GM10266 (cell line): ENCODE measurements at regions not wholly inside any gene's neighbourhood (a gene's known extent, or its start where the extent isn't known, plus 50 kb on each side); places are given as distances from the start of the nearest gene placed in this dataset.
"Not testable (repeated sequence)": the region's sequence is repeated elsewhere in the genome, so short reads cannot be mapped to it uniquely, and the experiment has no call there.

Experiments
- DNase-seq: peaks from one replicate; pipeline ENCODE4 v3.0.0; 2012; ENCODE audit errors: extremely low spot score
- TF ChIP-seq, protein P1 (sequence below): IDR thresholded peaks from 2 replicates; pipeline ENCODE4 v1.5.1; 2012; ENCODE audit warnings: mild to moderate bottlenecking, low read depth; ENCODE audit not compliant: control insufficient read depth, insufficient read depth; ENCODE audit errors: missing control alignments

DNA sequence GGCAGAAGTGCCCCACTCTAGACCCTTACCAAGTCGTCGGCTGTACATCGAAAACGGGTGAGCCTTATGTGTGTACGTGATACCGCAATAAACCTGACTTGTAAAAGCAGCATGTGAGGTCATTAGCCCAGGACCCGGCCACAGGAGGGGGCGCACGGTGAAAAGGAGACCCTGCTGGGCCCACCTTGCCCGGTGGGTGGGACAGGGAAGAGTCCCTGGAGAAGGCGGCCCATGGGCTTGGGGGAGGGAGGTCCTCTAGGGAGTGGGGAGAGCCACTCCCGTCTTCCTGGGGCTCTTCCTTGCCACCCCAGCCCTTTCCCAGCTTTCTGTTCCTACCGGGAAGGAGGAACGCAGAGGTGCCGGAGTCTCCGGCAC is 188.8 kb downstream of the NPIPB11 start:
- not testable (repeated sequence) for DNase-seq

DNA sequence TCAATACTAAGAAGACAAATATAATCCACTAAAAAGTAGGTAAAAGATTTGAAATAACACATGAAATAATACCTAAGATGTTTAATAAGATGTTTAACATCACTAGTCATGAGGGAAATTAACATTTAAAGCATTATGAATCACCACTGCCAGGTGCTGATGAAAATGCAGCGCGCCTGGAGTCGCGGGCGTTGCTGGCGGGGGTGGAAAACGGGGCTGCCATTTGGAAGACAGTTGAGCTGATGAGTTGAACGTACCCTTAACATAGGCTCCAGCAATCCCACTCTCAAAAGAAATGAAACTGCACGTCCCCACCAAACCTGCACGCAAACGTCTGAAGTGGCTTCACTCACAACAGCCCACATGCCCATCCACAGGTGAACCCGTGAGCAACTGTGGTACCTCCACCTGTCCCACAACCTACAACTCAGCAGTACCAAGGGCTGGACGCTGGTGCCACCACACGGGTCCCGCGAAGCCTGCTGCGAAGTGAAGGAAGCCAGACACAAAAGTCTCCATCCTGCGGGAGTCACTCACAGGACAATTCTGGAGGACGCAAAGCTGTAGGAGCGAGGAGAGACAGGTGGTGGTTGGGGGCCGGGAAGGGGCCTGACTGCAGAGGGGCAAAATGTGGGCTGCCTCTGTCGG is 189.3 kb downstream of the NPIPB11 start:
- DNase-seq, result not testable (repeated sequence)

DNA sequence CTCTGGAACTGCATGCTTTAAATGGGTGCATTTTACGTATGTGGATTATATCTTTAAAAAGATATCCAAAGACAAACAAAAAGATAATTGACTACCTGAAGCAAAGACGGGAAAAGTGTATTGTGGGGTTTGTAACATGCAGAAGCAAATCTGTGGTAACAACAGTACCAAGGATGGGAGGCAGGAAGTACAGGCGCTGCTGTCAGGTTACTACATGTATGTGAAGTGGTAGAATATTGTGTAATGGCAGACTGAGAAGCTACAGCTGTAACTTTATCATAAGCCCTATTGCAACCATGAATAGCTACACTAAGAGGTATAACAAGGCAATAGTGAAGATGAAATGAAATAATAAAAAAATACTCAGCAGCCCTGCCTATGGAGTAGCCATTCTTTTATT is 192.7 kb downstream of the NPIPB11 start:
- not testable (repeated sequence) for DNase-seq

DNA sequence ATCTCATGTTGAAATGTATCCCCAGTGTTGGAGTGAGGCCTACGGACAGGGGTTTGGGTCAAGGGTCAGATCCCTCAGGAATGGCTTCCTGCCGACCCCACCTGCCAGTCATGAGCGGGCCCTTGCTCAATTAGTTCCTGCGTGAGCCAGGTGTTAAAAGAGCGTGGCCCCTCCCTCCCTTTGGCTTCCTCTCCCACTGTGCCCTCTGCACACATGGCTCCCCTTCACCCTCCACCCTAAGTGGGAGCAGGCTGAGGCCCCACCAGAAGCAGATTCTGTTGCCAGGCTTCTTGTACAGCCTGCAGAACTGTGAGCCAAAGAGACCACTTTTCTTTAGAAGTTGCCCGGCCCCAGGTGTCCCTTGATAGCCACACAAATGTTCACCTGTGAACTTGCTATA is 193.3 kb downstream of the NPIPB11 start:
- DNase-seq, result not testable (repeated sequence)

DNA sequence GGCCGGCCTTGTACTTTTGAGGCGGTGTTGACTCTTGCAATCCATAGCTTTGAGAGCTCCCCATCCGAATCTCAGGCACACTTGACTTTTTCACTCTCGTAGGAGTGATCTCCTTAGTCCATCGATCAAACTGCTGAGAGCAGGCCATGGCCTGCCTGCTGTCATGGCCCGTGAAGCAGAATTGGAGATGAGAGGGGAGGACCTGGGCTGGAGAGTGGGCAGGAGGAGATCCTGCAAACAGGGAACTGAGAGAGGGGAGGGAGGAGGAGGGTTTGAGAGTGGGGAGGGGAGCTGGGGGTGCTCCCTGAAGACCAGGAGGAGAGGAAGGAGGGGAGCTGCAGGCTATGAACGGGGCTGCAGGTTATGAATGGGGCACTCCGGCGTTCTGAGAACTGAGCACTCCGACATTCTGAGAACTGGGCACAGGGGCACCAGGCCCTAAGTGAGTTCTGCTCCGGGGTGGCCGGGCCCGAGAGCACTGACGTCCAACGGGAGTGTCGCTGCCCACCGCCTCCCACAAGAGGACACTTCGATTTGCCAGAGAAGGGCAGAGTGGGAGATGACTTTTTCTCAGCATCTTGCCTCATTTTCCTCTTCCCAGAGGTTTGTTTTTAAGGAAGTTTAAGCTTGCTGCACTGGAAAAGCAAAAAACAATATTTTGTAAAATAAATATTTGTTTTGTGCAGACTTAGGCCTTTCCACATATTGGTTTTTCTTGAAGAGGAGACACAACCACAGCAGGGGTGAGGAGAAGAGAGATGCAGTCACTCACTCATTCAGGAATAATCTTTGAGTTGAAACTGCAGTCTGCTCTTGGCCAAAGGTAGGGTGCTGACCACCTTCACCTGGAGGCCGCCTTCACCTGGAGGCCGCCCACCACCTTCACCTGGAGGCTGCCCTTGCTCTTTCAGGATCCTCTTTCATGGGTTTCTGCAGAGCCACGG is 194.2 kb downstream of the NPIPB11 start:
- not testable (repeated sequence) for DNase-seq

DNA sequence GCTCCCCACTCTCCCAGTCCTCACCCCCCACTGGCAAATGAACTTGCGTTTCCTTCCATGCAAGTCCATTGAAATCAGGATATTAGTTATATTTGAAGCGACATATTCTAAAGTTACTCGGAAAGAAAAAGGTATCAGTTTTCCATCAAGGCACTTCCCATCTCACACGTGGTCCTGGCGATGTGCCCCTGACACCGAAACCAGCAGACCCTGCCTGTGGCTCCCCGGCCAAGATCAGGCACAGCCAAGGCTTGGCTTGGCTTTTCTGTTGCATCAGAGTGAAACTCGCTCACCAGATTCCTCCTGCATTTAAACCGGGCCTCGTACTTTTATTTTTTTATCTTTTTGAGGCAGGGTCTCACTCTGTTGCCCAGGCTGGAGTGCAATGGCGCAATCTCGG is 195.1 kb downstream of the NPIPB11 start:
- not testable (repeated sequence) for DNase-seq

DNA sequence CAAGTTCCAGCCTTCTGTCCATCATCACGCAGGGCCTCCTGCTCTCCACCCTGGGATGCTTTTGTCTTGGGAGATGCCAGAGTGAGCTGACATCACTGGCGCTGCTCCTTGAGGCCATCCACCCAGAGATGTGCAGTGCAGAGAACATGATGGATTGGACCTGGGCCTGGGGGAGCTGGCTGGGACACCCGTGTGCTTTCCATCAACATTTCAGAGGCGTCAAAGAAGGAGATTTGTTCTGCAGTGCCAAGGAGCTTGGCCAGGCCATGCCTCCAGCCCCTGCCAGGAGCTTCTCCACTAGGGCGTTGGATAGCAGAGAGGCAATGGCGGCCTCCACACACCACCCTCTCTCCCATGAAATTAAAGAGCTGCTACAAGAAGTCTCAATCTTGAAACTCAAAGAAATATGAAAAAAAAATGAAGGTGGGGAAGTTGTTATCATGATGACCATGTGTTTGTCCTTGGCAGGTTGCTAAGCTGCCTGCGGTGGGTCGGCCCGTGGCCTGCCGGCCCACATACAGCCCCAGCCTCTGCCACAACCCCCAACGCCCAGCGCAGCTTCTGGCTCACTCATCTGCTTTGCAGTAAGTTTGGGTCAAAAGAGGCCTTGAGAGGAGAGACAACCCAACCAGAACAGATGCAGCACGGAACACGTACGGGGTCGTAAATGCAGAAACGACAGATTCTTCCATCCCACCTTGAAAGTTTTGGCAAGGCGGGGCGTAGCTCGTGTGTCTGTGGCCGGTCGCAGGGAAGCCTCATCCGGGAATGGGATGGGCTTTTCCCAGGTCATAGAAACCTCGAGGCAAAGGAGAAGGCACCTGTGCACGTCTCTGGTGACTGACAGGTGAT is 196.0 kb downstream of the NPIPB11 start:
- DNase-seq, result not testable (repeated sequence)

DNA sequence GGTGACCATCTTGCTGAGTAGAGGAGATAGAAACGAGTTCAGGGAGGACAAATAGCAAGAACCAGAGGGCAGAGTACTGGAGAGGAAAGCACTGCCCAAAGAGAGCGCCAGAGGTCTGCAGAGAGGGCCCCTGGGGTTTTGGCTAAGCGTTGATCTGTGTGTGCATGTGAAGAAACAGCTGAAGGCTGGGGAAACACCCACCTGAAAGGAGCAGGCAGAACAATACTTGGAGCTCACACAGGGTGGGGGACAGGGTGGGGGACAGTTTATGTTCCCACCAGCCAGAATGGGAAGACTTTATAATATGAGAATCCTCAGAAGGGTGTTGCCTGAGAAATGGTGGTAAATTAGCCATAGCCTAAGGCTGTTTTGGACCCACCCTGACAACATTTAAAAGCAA is 200.4 kb downstream of the NPIPB11 start:
- DNase-seq, result not testable (repeated sequence)

DNA sequence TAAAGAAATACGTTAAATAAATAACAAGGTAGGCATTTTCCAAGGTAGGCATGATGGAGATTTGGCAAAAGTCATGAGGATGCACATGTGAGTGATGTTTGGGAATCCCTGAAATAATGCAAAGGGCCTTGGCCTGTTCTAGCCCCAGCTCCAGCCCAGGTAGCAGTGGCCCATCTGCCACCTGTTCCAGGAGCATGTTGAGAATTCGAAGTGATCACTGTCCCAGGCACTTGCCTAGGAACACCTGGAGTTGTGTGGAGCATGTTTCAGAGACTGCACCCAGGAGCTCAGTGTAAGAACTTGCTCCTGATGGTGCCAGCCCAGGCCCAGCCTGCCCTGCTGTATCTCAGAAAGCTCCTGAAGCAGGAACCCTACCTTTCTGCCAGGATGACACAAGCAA is 201.4 kb downstream of the NPIPB11 start:
- DNase-seq, result not testable (repeated sequence)

DNA sequence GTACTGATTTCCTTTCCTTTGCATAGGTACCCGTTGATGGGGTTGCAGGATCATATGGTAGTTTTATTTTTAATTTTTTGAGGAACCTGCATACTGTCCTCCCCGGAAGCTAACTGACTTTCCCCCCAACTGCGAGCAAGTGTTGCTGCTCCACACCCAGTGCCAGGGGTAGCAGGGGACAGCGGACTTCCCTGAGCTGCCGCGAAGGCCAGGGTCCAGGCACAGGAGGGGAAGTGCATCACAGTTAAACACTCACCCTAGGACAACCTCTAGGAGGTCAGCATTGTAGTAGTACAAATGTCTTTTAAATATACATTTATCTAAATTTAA is 201.7 kb downstream of the NPIPB11 start:
- TF ChIP-seq, protein P1, sequence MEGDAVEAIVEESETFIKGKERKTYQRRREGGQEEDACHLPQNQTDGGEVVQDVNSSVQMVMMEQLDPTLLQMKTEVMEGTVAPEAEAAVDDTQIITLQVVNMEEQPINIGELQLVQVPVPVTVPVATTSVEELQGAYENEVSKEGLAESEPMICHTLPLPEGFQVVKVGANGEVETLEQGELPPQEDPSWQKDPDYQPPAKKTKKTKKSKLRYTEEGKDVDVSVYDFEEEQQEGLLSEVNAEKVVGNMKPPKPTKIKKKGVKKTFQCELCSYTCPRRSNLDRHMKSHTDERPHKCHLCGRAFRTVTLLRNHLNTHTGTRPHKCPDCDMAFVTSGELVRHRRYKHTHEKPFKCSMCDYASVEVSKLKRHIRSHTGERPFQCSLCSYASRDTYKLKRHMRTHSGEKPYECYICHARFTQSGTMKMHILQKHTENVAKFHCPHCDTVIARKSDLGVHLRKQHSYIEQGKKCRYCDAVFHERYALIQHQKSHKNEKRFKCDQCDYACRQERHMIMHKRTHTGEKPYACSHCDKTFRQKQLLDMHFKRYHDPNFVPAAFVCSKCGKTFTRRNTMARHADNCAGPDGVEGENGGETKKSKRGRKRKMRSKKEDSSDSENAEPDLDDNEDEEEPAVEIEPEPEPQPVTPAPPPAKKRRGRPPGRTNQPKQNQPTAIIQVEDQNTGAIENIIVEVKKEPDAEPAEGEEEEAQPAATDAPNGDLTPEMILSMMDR, result no peak

DNA sequence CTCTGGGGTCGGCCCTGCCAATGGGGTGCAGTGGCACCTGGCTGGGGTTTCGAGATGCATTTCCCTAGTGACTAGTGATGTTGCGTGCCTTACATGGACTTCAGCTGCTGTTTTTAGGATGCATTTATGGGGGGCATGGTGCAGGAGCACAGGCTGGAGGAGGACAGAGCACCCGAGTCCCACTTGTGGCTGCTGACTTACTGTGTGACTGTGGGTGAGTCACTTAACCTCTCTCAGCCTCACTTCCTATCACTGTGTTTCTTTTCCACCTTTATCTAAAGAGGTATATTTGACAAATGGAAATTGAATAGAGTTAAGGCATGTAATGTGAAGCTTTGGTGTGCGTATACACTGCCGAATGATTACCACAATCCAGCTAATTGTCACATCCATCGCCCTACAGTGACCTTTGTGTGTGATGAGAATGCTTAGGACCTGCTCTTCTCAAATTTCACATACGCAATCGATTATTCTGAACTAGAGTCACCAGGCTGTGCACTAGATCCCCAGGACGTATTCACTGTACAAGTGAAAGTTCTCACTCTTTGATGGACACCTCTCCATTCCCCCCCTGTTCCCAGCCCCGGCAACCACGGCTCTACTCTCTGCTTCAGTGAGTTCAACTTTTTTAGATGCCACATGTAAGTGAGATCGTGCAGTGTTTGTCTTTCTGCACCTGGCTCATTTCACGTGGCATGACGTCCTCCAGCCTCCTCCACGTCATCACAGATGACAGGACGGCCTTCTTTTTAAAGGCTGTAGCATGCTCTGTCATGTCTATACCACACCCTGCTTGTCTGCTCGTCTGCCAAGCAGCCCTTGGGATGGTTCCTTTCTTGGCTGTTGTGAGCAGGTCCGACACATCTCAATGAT is 202.3 kb downstream of the NPIPB11 start:
- not testable (repeated sequence) for DNase-seq

More for the DNA sequence above, 201.7 kb downstream of the NPIPB11 start:
- no peak for DNase-seq

DNA sequence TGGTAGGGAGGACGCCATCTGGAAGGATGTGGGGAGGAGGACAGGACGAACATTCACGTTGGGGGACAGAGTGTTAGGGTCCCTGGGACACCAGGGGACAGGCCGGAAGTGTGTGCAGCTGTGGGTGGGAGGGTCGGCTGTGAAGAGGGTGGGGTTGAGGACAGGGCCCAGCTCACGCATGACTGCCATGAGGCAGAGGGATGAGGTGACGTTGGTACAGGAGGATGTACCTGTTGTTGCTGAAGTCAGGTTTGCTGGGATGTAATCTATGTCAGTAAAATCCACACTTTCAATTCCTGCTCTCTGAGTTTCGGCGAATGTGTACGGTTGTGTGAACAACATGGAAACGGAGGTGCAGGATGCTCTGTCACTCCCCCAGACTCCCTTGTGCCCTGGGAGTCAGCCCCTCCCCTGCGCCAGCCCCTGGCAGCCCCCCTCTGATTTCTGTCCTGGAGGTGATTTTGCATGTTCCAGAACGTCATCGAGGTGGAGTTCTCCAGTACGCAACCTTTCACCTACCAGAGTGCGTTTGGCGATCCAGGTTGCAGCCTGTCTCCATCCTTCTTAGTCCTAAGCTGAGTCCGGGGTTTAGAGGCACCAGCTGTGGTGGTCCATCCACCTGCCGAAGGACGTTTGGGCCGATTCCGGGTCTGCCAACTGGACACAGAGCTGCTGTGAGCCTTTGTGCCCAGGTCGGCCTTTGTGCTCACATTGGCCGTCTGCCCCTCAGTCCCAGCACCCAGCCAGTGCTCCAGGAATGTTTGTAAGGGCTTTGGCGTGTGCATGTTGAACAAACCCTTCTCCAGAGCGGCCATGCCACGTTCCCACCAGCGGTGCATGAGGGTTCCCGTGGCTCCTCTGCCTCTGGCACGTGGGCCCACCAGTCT is 203.2 kb downstream of the NPIPB11 start:
- DNase-seq, result not testable (repeated sequence)

DNA sequence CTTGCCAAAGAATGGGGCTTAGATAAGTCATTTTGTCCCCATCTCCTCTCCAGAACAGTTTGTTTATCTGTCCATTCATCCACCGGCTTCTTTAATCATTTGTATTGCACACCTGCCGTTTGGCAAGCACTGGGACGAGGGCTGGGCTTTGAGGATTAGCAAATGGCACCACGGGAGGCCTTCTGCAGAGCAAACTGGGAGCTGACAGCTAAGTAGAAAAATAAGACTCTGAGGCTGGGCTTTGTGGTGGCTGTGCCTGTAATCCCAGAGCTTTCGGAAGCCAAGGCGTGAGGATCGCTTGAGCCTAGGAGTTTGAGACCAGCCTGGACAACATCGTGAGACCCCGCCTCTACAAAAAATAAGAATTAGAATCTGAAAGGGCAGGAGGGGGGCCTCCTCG is 203.9 kb downstream of the NPIPB11 start:
- DNase-seq, result not testable (repeated sequence)

DNA sequence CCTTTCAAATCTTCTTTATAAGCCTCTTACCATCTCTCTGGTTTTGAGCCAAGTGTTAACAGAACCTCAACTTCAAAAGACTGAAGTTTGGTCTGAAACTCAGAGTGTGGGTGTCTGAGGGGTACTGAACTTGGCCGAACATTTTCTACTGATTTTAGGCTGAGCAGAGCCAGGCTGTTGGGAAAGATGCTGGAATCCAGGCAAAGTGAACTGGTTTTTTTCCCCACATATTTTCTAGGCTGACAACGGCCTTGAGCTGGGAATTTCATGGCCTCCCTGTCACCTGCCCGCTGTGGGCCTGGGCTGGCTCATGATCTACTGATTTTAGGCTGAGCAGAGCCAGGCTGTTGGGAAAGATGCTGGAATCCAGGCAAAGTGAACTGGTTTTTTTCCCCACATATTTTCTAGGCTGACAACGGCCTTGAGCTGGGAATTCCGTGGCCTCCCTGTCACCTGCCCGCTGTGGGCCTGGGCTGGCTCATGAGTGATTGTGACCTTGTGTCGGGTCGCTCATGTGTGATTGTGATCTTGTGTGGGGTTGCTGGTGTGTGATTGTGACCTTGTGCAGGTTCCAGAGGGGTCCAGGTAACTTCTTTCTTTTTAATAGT is 204.4 kb downstream of the NPIPB11 start:
- not testable (repeated sequence) for DNase-seq

DNA sequence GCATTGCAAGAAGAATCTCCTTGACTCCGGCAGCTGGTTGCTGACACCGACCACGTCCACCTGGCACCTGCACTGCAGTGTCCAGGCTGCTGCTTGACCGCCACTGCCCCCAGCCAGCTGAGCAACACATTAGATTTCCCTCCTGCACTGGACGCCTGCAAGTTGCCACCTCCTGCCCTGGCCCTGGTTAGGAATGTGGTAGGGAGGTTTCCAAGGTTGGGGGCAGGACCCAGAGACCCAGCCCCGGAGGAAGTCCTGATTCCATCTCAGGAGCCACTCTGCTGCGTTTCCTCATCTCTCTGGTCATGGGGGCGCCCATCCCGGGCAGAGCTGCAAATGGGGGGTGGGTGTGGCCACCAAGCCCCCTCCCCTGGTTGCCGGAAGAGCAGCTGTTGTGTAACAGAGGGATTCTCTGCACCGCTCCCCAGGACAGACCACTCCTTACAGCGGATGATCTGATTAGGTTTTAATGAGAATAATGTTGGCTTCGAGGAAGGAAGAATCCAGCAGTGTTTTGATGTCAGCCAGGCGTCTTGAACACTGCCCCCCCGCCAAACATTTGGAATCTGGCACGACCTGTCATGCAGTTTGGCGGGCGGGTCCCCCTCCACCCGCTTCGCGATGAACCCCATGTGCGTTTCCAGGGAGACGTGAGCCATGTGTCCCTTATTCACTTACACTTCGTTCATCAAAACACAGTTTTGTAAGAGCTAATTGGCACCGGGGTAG is 205.1 kb downstream of the NPIPB11 start:
- DNase-seq, result not testable (repeated sequence)

DNA sequence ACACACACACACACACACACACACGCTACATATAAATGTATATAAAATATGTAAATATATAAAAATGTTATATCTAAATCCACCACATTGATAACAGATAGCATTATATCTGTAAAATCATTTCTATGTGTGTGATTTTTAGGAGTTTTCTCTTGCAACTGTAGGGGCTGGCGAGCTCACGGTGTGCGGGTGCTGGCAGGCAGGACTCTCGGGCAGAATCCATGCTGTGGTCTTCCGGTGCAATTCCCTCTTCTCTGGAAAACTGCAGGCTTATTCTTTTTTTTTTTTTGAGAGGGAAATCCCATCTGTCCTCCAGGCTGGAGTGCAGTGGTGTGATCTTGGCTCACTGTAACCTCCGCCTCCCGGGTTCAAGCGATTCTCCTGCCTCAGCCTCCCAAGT is 205.8 kb downstream of the NPIPB11 start:
- not testable (repeated sequence) for DNase-seq

DNA sequence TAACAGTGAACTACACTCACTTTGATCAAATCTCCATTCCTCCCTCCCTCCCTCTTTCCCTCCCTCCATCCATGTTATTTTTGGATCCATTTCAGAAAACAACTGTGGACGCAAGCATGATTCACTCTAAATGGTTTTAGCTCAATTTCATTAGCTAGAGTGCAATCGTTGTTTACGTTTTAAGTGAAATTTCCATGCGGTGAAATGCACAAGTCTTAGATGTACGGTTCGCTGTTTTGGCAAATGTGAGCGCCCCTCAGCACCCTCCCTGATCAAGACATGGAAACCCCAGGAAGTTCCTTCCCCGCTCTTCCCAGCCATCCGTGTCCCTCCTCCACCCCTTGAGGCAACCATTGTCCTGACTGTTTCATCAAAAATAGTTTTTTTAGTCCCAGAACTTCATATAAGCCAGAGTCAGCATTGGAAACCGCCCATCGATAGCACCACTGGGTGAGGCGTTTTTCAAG is 206.3 kb downstream of the NPIPB11 start:
- not testable (repeated sequence) for DNase-seq
